Kidney epithelial cell (primary cell): ENCODE measurements at regions not wholly inside any gene's neighbourhood (a gene's known extent, or its start where the extent isn't known, plus 50 kb on each side); places are given as distances from the start of the nearest gene placed in this dataset.
"Not testable (repeated sequence)": the region's sequence is repeated elsewhere in the genome, so short reads cannot be mapped to it uniquely, and the experiment has no call there.

Experiments
- DNase-seq: peaks from one replicate; pipeline ENCODE4 v3.0.0-alpha.2; 2010; ENCODE audit warnings: low read depth
- H3K27me3 ChIP-seq: 2 replicates; pipeline ENCODE4 v1.6.0; 2011; ENCODE audit warnings: low read length; ENCODE audit not compliant: control insufficient read depth, insufficient read depth
- H3K36me3 ChIP-seq: 2 replicates; pipeline ENCODE4 v1.5.1; 2011; ENCODE audit warnings: low read length; ENCODE audit not compliant: control insufficient read depth, insufficient read depth
- H3K4me3 ChIP-seq: 2 replicates; pipeline ENCODE4 v1.5.1; 2011; ENCODE audit warnings: low read depth, mild to moderate bottlenecking, control low read depth, low read length

- not testable (repeated sequence) for H3K4me3 ChIP-seq, H3K27me3 ChIP-seq, H3K36me3 ChIP-seq, DNase-seq
These were observed 297.4 kb downstream of the CACNA1B start for GRCh38 chr9:138174954-138175353.

- not testable (repeated sequence) for H3K27me3 ChIP-seq, H3K4me3 ChIP-seq, DNase-seq, H3K36me3 ChIP-seq
These were observed 297.8 kb downstream of the CACNA1B start for GRCh38 chr9:138175354-138175753.

GRCh38 chr9:138177091-138177490 is 299.5 kb downstream of the CACNA1B start:
- H3K27me3 ChIP-seq, H3K36me3 ChIP-seq, DNase-seq, H3K4me3 ChIP-seq: not testable (repeated sequence)

- not testable (repeated sequence) for DNase-seq, H3K27me3 ChIP-seq
These were observed 301.4 kb downstream of the CACNA1B start for GRCh38 chr9:138179003-138179402.

GRCh38 chr9:138179671-138180070 is 302.1 kb downstream of the CACNA1B start:
- not testable (repeated sequence) for H3K27me3 ChIP-seq, H3K4me3 ChIP-seq, H3K36me3 ChIP-seq, DNase-seq

More at GRCh38 chr9:138179003-138179402, 301.4 kb downstream of the CACNA1B start:
- not testable (repeated sequence) for H3K4me3 ChIP-seq, H3K36me3 ChIP-seq

- H3K36me3 ChIP-seq, DNase-seq, H3K27me3 ChIP-seq, H3K4me3 ChIP-seq: not testable (repeated sequence)
These were observed 304.4 kb downstream of the CACNA1B start for GRCh38 chr9:138181963-138182362.

GRCh38 chr9:138197156-138197555 is 319.6 kb downstream of the CACNA1B start:
- DNase-seq = not testable (repeated sequence)

GRCh38 chr9:138198963-138199362 is 321.4 kb downstream of the CACNA1B start:
- not testable (repeated sequence) for DNase-seq, H3K4me3 ChIP-seq, H3K36me3 ChIP-seq, H3K27me3 ChIP-seq

More at GRCh38 chr9:138197156-138197555, 319.6 kb downstream of the CACNA1B start:
- H3K36me3 ChIP-seq, H3K4me3 ChIP-seq, H3K27me3 ChIP-seq: not testable (repeated sequence)

- not testable (repeated sequence) for DNase-seq, H3K36me3 ChIP-seq, H3K4me3 ChIP-seq, H3K27me3 ChIP-seq
These were observed 322.3 kb downstream of the CACNA1B start for GRCh38 chr9:138199917-138200316.

GRCh38 chr9:138200481-138201142 is 323.0 kb downstream of the CACNA1B start:
- DNase-seq, H3K4me3 ChIP-seq, H3K36me3 ChIP-seq, H3K27me3 ChIP-seq: not testable (repeated sequence)

GRCh38 chr9:138201167-138201889 is 323.7 kb downstream of the CACNA1B start:
- DNase-seq, H3K36me3 ChIP-seq, H3K4me3 ChIP-seq, H3K27me3 ChIP-seq: not testable (repeated sequence)

- H3K36me3 ChIP-seq, DNase-seq, H3K27me3 ChIP-seq, H3K4me3 ChIP-seq: not testable (repeated sequence)
These were observed 324.5 kb downstream of the CACNA1B start for GRCh38 chr9:138202043-138202442.

- not testable (repeated sequence) for H3K27me3 ChIP-seq, H3K36me3 ChIP-seq, DNase-seq, H3K4me3 ChIP-seq
These were observed 325.7 kb downstream of the CACNA1B start for GRCh38 chr9:138203304-138203703.

- DNase-seq, H3K4me3 ChIP-seq, H3K36me3 ChIP-seq, H3K27me3 ChIP-seq: not testable (repeated sequence)
These were observed 326.3 kb downstream of the CACNA1B start for GRCh38 chr9:138203872-138204271.

GRCh38 chr9:138206108-138206507 is 328.5 kb downstream of the CACNA1B start:
- H3K36me3 ChIP-seq, H3K27me3 ChIP-seq, DNase-seq, H3K4me3 ChIP-seq: not testable (repeated sequence)
